GM18868 (cell line): ENCODE measurements at regions not wholly inside any gene's neighbourhood (a gene's known extent, or its start where the extent isn't known, plus 50 kb on each side); places are given as distances from the start of the nearest gene placed in this dataset.
A peak's percentile ranks its signal among the peaks of the same experiment; 100 is the strongest.
"Not testable (repeated sequence)": the region's sequence is repeated elsewhere in the genome, so short reads cannot be mapped to it uniquely, and the experiment has no call there.

ENCODE experiments used
- ATAC-seq: cut with Tn5 transposase; IDR thresholded peaks from one replicate; pipeline ENCODE4 v1.9.1; 2021; ENCODE audit warnings: mild to moderate bottlenecking, moderate library complexity; ENCODE audit not compliant: unreplicated experiment

- not testable (repeated sequence) for ATAC-seq
Observed at GRCh38 chr13:18322821-18323220, 858.8 kb downstream of the TUBA3C start.

- ATAC-seq: not testable (repeated sequence)
Observed at GRCh38 chr13:18319653-18320052, 862.0 kb downstream of the TUBA3C start.

DNA sequence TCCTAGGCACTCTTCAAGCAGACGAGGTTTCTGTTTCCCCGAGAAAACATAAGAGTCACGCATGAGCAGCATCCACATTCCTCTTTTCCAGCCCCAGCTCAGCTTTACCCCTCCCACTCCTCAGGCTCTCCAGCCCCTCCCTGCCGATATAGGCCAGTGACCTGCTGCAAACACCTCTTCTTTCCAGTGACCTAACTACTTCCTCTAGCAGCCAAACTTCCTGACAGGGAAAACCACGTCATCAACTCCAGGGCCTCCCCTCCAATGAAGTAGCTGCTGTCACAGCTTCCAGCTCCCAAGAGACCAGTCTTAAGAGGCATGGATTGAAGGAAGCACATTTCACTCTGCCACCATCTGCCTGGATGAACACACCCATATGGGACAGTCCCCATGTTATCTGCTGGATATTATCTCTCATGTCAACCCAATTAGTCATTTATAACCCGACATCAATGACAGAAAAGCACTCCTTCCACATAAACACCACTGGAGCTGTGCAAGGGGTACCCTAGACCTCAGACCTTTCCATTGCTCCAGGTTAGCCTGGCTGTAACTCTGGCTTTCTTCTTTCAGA is 878.3 kb downstream of the TUBA3C start:
- ATAC-seq: not testable (repeated sequence)

GRCh38 chr13:18300968-18301367 is 880.7 kb downstream of the TUBA3C start:
- not testable (repeated sequence) for ATAC-seq

DNA sequence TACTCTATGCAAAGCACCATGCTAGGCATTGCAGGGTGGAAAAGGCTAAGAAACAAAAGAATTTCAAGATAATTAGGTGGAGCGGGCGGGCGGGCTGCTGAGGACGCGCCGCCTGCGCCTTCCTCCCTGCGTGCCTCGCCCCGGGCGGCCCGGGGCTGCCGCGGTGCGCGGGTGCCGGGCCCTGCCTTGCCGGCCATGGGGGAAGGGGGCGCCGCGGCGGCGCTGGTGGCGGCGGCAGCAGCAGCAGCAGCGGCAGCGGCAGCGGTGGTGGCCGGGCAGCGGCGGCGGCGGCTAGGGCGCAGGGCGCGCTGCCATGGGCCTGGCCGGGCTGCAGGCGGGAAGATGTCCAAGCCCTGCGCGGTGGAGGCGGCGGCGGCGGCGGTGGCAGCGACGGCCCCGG is 884.3 kb downstream of the TUBA3C start:
- ATAC-seq: not testable (repeated sequence)

- ATAC-seq: not testable (repeated sequence)
Observed at GRCh38 chr13:18296617-18297016, 885.0 kb downstream of the TUBA3C start.

GRCh38 chr13:18294311-18294710 is 887.3 kb downstream of the TUBA3C start:
- not testable (repeated sequence) for ATAC-seq

- peak; percentile 83 for ATAC-seq
Observed at GRCh38 chr13:18286848-18287247, 894.8 kb downstream of the TUBA3C start.

GRCh38 chr13:18285663-18286062 is 896.0 kb downstream of the TUBA3C start:
- not testable (repeated sequence) for ATAC-seq

GRCh38 chr13:18284040-18284439 is 897.6 kb downstream of the TUBA3C start:
- ATAC-seq: not testable (repeated sequence)

- not testable (repeated sequence) for ATAC-seq
Observed at GRCh38 chr13:18281829-18282597, 899.6 kb downstream of the TUBA3C start.

GRCh38 chr13:18280904-18281828 is 900.5 kb downstream of the TUBA3C start:
- ATAC-seq: not testable (repeated sequence)

DNA sequence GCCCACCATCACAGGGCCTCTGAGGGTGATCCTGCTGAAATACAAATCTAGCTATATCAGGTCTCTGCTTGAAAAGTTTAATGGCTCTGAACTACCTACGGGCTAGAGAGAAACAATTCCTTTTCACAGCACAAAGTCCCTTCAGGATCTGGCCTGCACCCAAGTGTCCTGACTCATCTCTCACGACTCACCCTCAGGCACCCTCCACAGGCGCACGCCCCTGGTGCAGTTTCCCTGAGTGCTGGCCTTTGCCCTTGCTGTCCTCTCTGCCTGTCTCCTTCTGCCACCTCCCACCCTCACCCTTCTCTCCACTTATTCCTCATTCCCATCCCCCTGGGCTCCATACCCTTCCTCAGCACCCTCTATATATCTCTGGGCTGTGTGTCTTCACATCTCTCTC is 901.7 kb downstream of the TUBA3C start:
- ATAC-seq: not testable (repeated sequence)

- not testable (repeated sequence) for ATAC-seq
Observed at GRCh38 chr13:18277372-18277771, 904.3 kb downstream of the TUBA3C start.

- not testable (repeated sequence) for ATAC-seq
Observed at GRCh38 chr13:18276280-18276679, 905.3 kb downstream of the TUBA3C start.

GRCh38 chr13:18273785-18274514 is 907.7 kb downstream of the TUBA3C start:
- peak; percentile 53 for ATAC-seq

DNA sequence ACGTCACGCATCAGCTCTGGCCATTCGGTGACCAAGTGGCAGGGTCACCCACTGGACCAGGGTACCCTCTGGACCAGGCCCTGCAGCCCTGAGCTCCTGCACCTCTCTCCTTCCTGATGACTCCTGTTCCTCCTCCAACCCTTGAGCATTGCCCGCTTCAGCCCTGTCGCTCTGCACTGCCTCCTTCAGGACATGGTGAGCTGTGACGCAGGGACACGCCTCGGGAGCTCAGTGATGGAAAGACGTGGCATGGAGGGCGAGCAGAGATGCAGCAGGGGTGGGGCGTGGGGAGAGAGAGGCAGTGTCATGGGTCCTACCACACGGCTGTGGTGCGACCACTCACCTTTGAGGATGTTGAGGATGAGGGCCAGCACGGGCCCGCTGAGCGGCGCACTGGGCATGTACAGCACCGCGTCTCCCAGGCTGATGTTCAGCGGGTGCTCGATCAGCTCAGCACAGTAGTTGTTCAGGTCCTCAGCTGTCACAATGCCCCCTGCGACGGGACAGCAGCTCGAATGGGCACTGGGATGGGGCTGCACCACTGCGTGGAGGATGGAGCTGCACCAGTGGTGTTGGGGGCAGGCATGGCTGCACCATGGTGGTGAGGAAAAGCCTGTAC is 922.7 kb downstream of the TUBA3C start:
- not testable (repeated sequence) for ATAC-seq

DNA sequence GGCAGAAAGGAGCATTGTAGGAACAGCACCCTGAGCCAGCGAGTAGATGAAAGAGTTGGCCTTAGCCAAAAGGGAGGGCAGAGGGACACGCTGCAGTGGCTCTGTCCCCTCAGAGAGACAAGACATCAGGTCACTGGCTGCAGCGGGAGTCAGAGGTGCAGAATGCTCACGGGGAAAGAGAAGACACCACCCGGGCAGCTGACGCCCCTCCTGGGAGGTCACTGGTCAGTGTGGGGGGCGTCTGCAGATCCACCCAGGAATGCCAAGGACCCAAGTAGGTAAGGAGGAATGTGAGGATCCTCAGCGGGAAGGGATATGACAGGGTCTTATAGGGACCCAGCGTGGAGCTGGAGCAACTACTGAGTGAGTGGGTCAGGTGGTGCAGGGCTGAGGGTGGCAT is 923.9 kb downstream of the TUBA3C start:
- not testable (repeated sequence) for ATAC-seq

DNA sequence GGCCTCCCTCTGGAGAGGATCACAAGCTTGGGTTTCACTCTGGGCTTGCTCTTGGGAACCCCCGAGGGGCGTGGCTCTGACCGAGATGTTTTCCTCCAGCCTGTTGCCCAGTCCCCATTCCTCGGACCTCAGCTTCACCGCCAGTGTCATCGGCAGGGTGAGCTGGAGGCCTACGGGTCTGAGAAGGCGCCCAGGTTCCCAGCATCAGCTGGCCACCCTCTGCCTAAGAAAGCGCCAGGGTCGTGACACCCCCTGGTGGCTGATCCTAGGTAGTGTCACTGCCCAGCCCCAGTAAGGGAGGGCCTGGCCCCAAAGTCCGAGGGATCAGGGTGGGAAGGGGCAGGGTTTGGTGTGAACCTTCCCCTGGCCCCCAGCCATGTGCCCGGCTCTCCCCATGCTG is 928.8 kb downstream of the TUBA3C start:
- ATAC-seq: not testable (repeated sequence)
